Endothelial cell of umbilical vein (primary cell): ENCODE measurements at regions not wholly inside any gene's neighbourhood (a gene's known extent, or its start where the extent isn't known, plus 50 kb on each side); places are given as distances from the start of the nearest gene placed in this dataset.

Source experiments
- EZH2 ChIP-seq: IDR thresholded peaks from 2 replicates; pipeline ENCODE4 v1.6.1; 2012; ENCODE audit warnings: borderline replicate concordance, low read depth, mild to moderate bottlenecking, moderate library complexity, low read length, inconsistent platforms; ENCODE audit not compliant: severe bottlenecking
- POLR2A ChIP-seq: IDR thresholded peaks from 2 replicates; pipeline ENCODE4 v1.6.1; 2012; ENCODE audit warnings: low read depth, mild to moderate bottlenecking, control low read depth, low read length

DNA sequence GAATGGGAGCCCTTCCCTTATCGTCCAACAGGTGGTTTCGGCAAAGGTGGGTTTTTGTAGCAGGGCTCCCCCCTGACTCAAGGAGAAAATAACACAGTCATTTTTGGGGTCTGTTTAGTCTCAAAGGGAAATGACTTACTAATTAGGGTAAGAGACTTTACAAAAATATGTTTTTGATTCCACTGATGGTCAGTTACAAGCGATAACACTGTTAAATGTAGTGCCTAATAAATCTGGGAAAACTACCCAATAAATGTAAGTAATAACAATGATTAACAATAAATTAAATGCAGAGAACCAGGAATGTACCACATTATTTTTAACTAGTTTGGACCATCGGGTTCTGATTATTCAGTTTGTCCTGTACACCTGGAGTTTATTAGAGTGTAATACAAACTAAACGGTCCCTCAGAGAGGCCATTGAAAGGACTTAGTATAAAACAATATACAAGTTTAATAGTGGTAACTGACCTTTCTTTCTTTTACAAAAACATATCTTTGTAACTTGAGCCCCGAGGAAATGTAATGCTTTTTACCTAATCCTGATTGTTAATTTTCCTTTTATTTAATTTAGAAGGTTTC is 216.2 kb upstream of the HABP2 start:
- TF ChIP-seq EZH2: no peak
- TF ChIP-seq POLR2A: no peak
